CD4-positive, alpha-beta T cell treated with Interferon gamma for 1 hour (primary cell): ENCODE measurements at regions not wholly inside any gene's neighbourhood (a gene's known extent, or its start where the extent isn't known, plus 50 kb on each side); places are given as distances from the start of the nearest gene placed in this dataset.
A peak's percentile ranks its signal among the peaks of the same experiment; 100 is the strongest.

Experiments
- DNase-seq: peaks from one replicate; pipeline ENCODE4 v3.0.0-alpha.2; 2020

GRCh38 chr7:27299861-27300260 is 57.3 kb downstream of the EVX1 start:
- no peak for DNase-seq

DNA sequence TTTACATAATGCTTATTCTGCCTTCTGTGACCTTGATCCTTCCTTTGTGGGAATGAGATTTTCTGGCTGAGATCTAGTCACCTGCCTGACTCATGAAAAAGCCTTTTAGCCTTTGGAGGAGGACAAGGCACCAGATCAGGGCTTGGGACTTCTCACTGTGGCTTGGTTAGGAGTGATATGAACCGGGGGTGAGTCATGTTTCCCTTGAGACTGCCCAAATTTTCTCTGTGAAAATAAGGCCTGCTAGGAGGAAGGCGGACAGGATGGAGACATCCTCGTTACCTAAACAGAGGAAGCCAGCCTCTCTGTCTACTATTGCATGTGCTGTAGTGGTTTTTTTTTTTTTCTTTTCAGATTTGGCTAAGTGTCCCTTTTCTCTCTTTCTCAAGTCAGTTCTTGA is 57.8 kb downstream of the EVX1 start:
- DNase-seq = no peak

- DNase-seq = no peak
These were observed 60.0 kb downstream of the EVX1 start for GRCh38 chr7:27302590-27302989.

DNA sequence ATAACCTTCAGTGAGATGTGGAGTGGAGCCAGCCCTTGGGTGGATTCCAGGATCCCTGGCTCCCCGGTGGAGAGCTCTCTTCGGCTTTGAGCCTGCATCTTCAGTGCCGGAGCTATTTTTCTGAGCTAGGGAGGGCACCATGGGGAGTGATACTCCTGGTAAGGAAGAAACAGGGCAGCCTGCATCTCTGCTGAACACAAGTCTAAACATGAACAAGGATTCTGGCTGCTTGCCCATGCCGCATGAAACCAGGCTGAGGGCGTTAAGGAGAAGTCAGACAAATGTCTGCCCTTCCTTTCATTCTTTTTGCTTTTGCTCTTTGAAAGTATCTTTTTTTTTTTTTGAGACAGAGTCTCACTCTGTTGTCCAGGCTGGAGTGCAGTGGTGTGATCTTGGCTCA is 60.4 kb downstream of the EVX1 start:
- no peak for DNase-seq

GRCh38 chr7:27305854-27306253 is 63.3 kb downstream of the EVX1 start:
- no peak for DNase-seq

DNA sequence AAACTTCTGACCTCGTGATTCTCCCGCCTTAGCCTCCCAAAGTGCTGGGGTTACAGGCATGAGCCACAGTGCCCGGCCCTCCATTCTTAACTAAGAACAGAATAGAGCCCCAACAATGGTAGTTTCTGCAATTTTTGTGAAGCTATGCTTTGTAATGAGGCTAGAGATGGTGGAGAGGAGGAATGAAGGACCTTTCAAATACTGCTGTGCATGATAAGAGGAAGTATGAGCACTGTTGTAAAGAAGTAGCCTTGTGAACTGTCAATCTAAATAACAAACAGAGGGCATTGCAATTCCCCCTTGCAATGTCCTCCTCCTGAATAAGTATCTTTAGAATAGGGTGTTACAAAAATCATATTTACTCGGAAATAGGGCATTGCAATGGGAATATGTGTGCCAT is 70.2 kb downstream of the EVX1 start:
- no peak for DNase-seq

- DNase-seq = no peak
These were observed 71.5 kb downstream of the EVX1 start for GRCh38 chr7:27314111-27314510.

GRCh38 chr7:27315066-27315465 is 72.5 kb downstream of the EVX1 start:
- DNase-seq = no peak

DNA sequence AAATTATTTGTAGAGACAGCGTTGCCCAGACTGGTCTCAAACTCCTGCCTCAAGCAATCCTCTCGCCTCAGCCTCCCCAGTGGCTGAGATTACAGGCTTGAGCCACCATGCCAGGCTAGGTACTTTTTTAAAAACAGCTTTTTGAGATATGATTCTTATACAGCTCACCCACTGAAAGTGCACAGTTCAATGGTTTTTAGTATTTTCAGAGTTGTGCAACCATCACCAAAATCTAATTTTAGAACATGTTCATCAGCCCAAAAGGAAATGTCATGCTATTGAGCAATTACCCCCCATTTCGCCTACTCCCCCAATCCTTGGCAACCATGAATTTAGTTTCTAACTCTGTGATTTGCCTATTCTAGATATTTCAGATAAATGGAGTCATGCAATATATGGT is 73.7 kb downstream of the EVX1 start:
- DNase-seq = no peak

DNA sequence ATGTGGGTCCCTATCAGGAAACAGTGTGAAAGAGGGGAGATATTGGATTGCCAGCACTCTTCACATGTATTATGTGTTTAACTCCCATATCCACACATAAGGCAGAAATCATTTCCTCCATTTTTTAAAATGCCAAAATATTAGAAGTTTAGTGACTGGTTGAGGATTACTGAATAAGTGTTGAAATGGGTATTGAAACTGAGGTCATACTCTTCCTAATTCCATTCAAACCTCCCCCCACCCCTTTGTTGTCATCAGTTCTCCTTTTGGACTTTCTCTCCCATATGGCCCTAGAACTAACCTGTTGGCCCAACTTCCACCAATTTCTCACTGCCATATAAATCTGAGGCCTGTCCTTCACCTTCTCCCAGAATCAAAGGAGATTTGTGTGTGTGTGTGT is 81.6 kb downstream of the EVX1 start:
- no peak for DNase-seq

DNA sequence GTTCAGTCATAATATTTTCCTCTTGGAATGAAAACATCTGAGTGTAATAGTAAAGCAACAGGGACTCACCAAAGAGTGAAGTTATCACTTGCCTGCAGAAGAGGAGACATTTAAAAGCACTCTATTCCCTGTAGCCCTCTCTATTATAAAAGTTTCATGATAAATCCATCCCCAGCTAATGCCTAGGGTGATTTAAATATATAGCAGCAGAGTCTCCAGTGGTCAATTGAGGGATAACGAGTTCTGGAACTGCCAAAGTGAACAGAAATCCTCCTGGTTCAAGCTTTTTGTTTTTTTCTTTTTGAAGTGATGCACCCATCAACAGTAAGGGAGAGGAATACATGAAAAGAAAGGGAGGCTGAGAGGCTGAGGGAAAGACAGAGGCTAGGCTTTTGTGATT is 87.3 kb downstream of the EVX1 start:
- no peak for DNase-seq

DNA sequence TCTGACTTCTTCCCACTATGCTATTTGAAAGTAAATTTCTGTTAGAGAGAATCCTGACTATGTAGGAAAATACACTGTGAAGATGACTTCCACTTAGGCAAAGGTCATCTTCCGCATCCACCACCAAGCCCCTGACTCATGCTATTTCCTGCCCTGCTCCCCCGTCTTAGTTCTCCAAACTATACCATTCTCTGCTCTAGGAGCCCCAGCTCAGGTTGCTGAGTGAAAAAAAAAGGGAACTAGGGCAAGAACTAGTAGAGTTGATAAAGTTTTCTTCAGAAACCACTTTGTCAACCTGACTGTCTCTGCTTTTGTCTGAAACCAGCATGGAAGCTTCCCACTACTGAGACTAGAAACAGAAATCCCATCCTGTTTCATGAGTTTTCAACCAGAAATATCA is 96.9 kb downstream of the EVX1 start:
- peak; percentile 62 for DNase-seq

- DNase-seq = no peak
These were observed 101.9 kb downstream of the EVX1 start for GRCh38 chr7:27344471-27344870.

DNA sequence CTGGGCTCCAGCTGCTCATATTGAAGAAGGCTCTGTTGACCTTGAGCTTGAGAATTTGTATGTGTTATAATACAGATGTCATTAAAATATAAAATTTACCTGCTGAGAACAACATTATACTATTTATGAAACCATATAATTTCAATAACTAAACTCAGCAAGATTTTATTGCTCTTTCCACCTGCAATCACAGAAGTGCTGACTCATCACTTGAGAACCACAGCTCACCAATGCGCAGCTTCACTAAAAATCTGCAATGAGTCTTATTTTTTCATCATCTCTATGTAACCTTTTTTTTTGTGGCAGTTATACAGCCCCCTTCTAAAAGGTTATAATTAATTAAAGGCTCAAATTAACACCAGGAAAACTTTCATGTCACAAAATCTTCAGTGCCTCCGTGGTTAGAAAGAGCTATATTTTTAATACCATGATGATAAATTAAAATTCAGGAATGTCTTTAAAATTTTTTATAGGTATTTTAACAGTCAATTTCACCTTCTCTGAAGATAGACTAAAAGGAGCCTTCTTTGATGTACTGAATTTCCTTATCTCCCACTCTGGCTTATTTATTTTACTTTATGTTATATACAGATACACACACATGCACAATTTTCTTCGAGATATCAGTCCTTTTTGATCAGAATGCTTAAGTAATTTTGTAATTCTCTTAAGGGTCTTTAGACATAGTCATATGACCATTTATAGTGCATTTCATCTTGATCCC is 102.7 kb downstream of the EVX1 start:
- no peak for DNase-seq

DNA sequence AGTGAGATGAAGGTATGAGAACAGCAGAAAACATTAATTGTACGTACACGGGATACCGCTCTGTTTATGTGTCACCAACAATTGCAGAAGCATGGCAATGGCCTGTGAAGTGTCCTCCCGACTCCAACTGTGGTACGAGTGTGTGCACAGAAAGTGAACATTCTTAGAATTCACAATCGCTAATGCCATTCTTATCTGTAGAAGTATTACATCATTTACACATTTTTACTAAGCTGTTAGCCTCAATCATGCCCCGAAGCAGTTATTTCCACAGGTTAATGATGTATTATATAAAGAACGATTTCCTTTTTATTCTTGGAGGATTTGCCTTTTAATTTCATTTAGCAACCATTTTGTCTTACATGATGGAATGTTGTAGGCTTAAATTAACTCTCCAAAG is 103.4 kb downstream of the EVX1 start:
- no peak for DNase-seq

DNA sequence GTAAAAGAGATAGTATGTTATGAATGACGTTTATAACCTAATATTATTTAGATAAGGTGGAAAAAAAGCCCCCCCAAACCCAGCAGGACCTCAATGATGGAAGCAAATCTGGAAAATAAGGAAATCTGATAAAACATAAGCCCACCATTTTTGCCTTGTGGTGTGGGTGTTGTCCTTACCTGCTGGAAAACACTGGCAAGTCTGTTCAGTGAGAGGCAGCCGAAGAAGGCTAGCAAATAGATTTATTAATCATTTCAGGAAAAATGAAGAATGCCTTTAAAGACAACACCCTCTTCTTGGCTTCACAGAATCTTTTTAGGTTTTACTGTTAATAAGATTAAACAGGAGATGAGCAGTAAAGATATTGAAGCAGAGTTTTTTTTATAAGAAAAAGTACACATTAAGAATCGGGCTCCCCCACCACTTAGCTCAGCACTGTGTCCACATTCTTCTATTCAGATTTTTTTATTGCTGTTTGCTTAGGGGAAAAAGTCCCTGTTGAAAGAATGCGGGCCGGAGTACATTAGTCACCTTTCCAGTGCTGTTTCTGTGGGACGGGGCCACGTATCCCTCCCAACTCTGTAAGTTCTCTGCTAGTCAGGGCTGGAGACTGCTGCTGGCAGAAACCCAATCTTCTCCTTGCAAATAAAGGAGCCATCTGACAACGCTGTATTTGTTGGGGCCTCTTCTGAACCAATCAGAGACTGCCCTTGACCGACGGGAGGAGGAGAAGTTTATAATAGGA is 104.1 kb downstream of the EVX1 start:
- no peak for DNase-seq

DNA sequence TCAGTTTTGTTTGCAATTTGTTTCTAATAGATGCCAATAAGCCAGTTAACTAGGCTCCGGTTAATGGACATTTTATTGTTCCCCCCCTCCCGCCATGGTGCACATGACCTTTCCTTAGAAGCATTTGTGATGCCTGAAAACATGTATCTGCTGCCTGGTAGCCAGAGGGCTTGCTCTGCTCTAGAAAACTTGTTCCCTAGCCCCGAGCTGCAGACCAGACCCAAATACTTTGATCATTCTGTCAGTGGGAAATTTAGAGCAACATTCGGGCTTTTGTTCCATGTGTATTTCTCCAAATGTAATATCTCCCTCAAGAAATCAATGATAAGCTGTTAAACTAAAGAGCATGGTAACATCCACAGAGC is 104.7 kb downstream of the EVX1 start:
- no peak for DNase-seq

- no peak for DNase-seq
These were observed 107.0 kb downstream of the EVX1 start for GRCh38 chr7:27349621-27350020.

DNA sequence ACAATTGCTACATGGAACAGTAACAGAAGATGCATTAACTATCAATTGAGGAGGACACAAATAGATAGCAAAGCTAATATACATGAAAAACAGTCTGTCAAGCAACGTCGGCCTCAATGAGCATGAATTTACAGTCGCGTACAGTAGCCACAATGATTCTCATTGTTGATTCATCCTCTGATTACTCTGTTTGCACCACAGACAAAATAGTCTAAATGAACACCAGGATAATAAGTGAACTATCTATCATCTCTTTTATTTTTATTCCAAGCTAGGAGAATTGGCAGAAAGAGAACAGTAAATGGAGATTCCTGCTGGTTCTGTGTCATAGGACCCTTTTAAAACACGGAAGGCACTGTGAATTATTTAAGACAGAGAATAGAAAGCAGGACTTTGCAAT is 108.5 kb downstream of the EVX1 start:
- DNase-seq = no peak

- no peak for DNase-seq
These were observed 109.2 kb downstream of the EVX1 start for GRCh38 chr7:27351786-27352185.

DNA sequence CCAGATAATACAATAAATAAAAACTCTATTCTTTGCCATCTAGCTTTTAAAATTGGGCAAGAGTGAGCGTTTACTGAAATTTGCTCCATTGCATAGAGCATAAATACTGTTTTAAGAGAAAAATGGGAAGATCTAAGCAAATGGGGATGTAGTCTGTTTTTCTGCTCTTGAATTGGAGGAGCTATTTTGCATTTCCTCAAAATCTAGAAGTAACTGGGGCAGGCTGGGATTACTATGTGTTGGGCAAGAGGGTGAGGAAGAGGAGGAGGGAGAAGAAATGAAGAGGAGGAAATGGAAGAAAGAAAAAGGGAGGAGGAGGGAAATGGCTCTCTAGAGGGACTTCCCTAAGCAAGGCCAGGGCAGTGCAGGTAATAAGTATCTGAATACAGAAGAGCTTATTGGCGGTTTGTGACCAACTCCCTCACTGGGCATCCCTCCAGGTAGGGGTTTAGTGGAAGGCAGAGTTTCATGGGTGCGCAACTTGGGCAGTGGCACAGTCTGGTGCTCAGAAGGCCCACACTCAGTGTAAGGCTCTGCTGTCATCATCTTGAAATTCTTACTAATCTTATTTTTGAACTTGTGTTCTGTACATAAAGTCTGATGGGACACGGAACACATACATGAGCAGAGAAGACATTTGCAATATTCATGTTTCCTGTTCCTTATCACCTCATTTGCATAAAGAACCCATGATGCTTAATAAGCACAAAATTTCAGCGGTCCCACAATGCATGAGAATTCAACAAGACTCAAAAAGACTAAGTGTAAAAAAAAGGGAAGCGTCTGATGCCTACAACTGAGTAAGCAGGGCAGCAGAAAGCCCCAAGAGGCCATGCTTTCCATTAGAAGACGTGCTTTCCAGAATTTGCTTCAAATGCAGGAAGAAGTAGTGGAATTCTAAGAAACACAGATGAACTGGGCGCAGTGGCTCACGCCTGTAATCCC is 116.9 kb downstream of the EVX1 start:
- DNase-seq = peak; percentile 2

DNA sequence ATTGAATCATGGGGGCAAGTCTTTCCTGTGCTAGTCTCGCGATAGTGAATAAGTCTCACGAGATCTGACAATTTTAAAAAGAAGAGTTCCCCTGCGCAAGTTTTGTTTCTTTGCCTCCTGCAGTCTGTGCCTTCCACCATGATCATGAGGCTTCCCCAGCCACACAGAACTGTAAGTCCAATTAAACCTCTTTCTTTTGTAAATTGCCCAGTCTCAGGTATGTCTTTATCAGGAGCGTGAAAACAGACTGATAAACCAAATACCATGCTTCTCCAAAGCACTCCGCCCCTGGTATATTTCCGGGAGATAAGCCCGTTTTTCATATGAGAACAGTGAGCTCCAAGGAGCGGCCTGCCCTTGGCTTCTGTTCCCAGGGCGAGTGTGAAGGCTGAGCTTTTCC is 118.9 kb downstream of the EVX1 start:
- no peak for DNase-seq

- no peak for DNase-seq
These were observed 119.4 kb downstream of the EVX1 start for GRCh38 chr7:27362026-27362425.

DNA sequence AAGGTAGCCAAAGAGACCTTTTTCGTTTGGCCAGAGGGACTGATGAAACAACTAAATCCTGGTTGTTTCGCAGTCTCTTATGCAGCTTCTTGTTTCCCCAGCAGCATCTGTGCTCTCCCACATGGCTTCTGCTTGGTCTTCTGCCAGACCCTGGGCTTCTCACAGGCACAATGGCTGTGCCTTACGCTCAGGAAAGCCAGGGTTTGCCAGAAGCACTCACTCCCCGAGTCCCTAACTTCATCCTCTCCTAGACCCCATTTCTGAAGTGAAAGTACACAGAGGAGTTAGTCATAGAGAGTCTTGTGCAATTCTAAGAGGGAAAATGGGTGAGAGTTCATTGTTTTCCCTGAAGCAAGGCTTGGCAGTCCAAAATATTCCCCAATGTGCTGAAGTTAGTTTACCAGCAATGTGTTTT is 121.7 kb downstream of the EVX1 start:
- DNase-seq = no peak
